Epithelial cell of esophagus (primary cell): ENCODE measurements at regions not wholly inside any gene's neighbourhood (a gene's known extent, or its start where the extent isn't known, plus 50 kb on each side); places are given as distances from the start of the nearest gene placed in this dataset.
"Not testable (repeated sequence)": the region's sequence is repeated elsewhere in the genome, so short reads cannot be mapped to it uniquely, and the experiment has no call there.

Source experiments
- DNase-seq: peaks from one replicate; pipeline ENCODE4 v3.0.0; 2010; ENCODE audit warnings: low read depth
- H3K4me3 ChIP-seq: 2 replicates; pipeline ENCODE4 v1.5.1; 2011; ENCODE audit warnings: mild to moderate bottlenecking, low read length, control low read depth
- CTCF ChIP-seq: IDR thresholded peaks from 2 replicates; pipeline ENCODE4 v1.5.1; 2011; ENCODE audit warnings: low read depth, mild to moderate bottlenecking, low read length, control low read depth, inconsistent platforms; ENCODE audit not compliant: insufficient read depth; ENCODE audit errors: missing control alignments

- peak; percentile 25 for DNase-seq
- no peak for TF ChIP-seq CTCF
These were observed 195.2 kb downstream of the TMEM26 start for GRCh38 chr10:61257956-61258496.

GRCh38 chr10:61257136-61257535 is 196.0 kb downstream of the TMEM26 start:
- TF ChIP-seq CTCF, result no peak
- DNase-seq, result no peak
- no peak overlapping the region for H3K4me3 ChIP-seq

More at GRCh38 chr10:61257956-61258496, 195.2 kb downstream of the TMEM26 start:
- no peak overlapping the region for H3K4me3 ChIP-seq

GRCh38 chr10:61252326-61252725 is 200.9 kb downstream of the TMEM26 start:
- not testable (repeated sequence) for H3K4me3 ChIP-seq, DNase-seq

- no peak for DNase-seq
- TF ChIP-seq CTCF, result no peak
These were observed 202.1 kb downstream of the TMEM26 start for GRCh38 chr10:61251089-61251488.

GRCh38 chr10:61250131-61250530 is 203.1 kb downstream of the TMEM26 start:
- no peak overlapping the region for H3K4me3 ChIP-seq
- DNase-seq, result no peak
- no peak for TF ChIP-seq CTCF

More at GRCh38 chr10:61251089-61251488, 202.1 kb downstream of the TMEM26 start:
- no peak overlapping the region for H3K4me3 ChIP-seq

GRCh38 chr10:61248013-61248412 is 205.2 kb downstream of the TMEM26 start:
- no peak for DNase-seq
- no peak for TF ChIP-seq CTCF

GRCh38 chr10:61244261-61244775 is 208.9 kb downstream of the TMEM26 start:
- H3K4me3 ChIP-seq, result no peak overlapping the region
- no peak for DNase-seq
- TF ChIP-seq CTCF, result no peak

More at GRCh38 chr10:61248013-61248412, 205.2 kb downstream of the TMEM26 start:
- H3K4me3 ChIP-seq, result no peak overlapping the region
